GM12878 (cell line): ENCODE measurements at regions not wholly inside any gene's neighbourhood (a gene's known extent, or its start where the extent isn't known, plus 50 kb on each side); places are given as distances from the start of the nearest gene placed in this dataset.

Experiments
- CEBPB ChIP-seq, 2 experiments: fragments of 150-350 bp in 1 of 2; IDR thresholded peaks; 2 replicates each; pipeline ENCODE4 v1.6.1; 2012 to 2014; ENCODE audit warnings: low read depth in 2 of 2, low read length in 2 of 2, borderline replicate concordance in 1 of 2, inconsistent platforms in 1 of 2
- CHD1 ChIP-seq: IDR thresholded peaks from 2 replicates; pipeline ENCODE4 v1.6.1; 2012; ENCODE audit warnings: low read depth, low read length, improper control_type of control experiment
- IKZF2 ChIP-seq, 2 experiments: fragments of 450-650 bp; IDR thresholded peaks; 2 replicates each; pipeline ENCODE4 v1.6.1; 2017; ENCODE audit warnings: mild to moderate bottlenecking in 2 of 2, moderate library complexity in 2 of 2
- NFIC ChIP-seq: IDR thresholded peaks from 2 replicates; pipeline ENCODE4 v1.6.1; 2012; ENCODE audit warnings: low read depth, mild to moderate bottlenecking, inconsistent platforms, low read length, moderate library complexity
- REST ChIP-seq: IDR thresholded peaks from 2 replicates; pipeline ENCODE4 v1.6.1; 2012; ENCODE audit warnings: mild to moderate bottlenecking, low read depth, low read length
- SUPT20H ChIP-seq: IDR thresholded peaks from 2 replicates; pipeline ENCODE4 v1.6.1; 2011; ENCODE audit warnings: low read depth, mild to moderate bottlenecking, low read length, moderate library complexity, borderline replicate concordance; ENCODE audit not compliant: control insufficient read depth
- ZNF274 ChIP-seq: IDR thresholded peaks from one replicate; pipeline ENCODE4 v1.8.0; 2011; ENCODE audit not compliant: insufficient read length, insufficient read depth
- TF ChIP-seq, protein P1 (sequence below): IDR thresholded peaks from 2 replicates; pipeline ENCODE4 v1.6.1; 2011; ENCODE audit warnings: borderline replicate concordance, low read depth, mild to moderate bottlenecking, moderate library complexity, low read length; ENCODE audit not compliant: insufficient read depth, poor library complexity, severe bottlenecking
- TF ChIP-seq, protein P2 (sequence below): fragments of 450-650 bp; IDR thresholded peaks from 2 replicates; pipeline ENCODE4 v1.6.1; 2017; ENCODE audit warnings: antibody characterized with exemption, mild to moderate bottlenecking, moderate library complexity
- TF ChIP-seq, protein P3 (sequence below): fragments of 450-650 bp; IDR thresholded peaks from 2 replicates; pipeline ENCODE4 v1.6.1; 2016; ENCODE audit warnings: mild to moderate bottlenecking, moderate library complexity, borderline replicate concordance
- TF ChIP-seq, protein P4 (sequence below): IDR thresholded peaks from 2 replicates; pipeline ENCODE4 v1.6.1; 2011; ENCODE audit warnings: borderline replicate concordance, low read depth, mild to moderate bottlenecking, moderate library complexity, mixed read lengths, low read length; ENCODE audit not compliant: insufficient read depth; ENCODE audit errors: extremely low read length

DNA sequence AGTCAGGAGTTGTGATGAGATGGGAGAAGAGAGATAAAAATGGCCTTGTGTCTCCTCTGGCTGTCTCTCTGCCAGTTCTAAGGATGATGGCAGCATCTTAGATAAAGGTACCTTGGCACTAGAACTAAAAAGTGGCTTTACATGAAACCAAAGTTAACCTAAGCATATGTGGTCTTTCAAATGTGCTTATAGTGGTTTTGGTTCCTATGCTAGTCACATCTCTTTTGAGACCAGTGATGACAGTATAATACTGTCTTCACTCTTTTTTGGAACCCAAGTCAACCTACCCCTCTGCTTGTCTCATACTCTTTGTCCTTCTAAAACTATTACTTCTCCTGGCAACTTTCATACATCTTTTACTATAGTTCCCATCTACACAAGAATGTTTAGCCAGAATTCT lies 142.2 kb upstream of the SATB1 start (continued):
- TF ChIP-seq, protein P1, sequence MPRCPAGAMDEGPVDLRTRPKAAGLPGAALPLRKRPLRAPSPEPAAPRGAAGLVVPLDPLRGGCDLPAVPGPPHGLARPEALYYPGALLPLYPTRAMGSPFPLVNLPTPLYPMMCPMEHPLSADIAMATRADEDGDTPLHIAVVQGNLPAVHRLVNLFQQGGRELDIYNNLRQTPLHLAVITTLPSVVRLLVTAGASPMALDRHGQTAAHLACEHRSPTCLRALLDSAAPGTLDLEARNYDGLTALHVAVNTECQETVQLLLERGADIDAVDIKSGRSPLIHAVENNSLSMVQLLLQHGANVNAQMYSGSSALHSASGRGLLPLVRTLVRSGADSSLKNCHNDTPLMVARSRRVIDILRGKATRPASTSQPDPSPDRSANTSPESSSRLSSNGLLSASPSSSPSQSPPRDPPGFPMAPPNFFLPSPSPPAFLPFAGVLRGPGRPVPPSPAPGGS: no peak
- TF ChIP-seq REST (no peak), IKZF2 (IDR thresholded peaks at IDR 0.05) (no peak), SUPT20H (no peak), CHD1 (no peak), CEBPB (IDR thresholded peaks at IDR 0.05; ENCODE audit: borderline replicate concordance in 1 of 2, low read depth in 2 of 2, low read length in 2 of 2) (no peak), NFIC (no peak), ZNF274 (no peak)
- TF ChIP-seq, protein P2, sequence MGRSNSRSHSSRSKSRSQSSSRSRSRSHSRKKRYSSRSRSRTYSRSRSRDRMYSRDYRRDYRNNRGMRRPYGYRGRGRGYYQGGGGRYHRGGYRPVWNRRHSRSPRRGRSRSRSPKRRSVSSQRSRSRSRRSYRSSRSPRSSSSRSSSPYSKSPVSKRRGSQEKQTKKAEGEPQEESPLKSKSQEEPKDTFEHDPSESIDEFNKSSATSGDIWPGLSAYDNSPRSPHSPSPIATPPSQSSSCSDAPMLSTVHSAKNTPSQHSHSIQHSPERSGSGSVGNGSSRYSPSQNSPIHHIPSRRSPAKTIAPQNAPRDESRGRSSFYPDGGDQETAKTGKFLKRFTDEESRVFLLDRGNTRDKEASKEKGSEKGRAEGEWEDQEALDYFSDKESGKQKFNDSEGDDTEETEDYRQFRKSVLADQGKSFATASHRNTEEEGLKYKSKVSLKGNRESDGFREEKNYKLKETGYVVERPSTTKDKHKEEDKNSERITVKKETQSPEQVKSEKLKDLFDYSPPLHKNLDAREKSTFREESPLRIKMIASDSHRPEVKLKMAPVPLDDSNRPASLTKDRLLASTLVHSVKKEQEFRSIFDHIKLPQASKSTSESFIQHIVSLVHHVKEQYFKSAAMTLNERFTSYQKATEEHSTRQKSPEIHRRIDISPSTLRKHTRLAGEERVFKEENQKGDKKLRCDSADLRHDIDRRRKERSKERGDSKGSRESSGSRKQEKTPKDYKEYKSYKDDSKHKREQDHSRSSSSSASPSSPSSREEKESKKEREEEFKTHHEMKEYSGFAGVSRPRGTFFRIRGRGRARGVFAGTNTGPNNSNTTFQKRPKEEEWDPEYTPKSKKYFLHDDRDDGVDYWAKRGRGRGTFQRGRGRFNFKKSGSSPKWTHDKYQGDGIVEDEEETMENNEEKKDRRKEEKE: no peak
- TF ChIP-seq, protein P3, sequence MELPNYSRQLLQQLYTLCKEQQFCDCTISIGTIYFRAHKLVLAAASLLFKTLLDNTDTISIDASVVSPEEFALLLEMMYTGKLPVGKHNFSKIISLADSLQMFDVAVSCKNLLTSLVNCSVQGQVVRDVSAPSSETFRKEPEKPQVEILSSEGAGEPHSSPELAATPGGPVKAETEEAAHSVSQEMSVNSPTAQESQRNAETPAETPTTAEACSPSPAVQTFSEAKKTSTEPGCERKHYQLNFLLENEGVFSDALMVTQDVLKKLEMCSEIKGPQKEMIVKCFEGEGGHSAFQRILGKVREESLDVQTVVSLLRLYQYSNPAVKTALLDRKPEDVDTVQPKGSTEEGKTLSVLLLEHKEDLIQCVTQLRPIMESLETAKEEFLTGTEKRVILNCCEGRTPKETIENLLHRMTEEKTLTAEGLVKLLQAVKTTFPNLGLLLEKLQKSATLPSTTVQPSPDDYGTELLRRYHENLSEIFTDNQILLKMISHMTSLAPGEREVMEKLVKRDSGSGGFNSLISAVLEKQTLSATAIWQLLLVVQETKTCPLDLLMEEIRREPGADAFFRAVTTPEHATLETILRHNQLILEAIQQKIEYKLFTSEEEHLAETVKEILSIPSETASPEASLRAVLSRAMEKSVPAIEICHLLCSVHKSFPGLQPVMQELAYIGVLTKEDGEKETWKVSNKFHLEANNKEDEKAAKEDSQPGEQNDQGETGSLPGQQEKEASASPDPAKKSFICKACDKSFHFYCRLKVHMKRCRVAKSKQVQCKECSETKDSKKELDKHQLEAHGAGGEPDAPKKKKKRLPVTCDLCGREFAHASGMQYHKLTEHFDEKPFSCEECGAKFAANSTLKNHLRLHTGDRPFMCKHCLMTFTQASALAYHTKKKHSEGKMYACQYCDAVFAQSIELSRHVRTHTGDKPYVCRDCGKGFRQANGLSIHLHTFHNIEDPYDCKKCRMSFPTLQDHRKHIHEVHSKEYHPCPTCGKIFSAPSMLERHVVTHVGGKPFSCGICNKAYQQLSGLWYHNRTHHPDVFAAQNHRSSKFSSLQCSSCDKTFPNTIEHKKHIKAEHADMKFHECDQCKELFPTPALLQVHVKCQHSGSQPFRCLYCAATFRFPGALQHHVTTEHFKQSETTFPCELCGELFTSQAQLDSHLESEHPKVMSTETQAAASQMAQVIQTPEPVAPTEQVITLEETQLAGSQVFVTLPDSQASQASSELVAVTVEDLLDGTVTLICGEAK: no peak
- TF ChIP-seq, protein P4, sequence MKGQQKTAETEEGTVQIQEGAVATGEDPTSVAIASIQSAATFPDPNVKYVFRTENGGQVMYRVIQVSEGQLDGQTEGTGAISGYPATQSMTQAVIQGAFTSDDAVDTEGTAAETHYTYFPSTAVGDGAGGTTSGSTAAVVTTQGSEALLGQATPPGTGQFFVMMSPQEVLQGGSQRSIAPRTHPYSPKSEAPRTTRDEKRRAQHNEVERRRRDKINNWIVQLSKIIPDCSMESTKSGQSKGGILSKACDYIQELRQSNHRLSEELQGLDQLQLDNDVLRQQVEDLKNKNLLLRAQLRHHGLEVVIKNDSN: no peak
